ENCODE measurements at regions not wholly inside any gene's neighbourhood (a gene's known extent, or its start where the extent isn't known, plus 50 kb on each side); places are given as distances from the start of the nearest gene placed in this dataset.

GRCh38 chr4:127126718-127127117, 506.0 kb upstream of the INTU start:
- TF ChIP-seq ZFX (IDR thresholded peaks at IDR 0.05; ENCODE audit: borderline replicate concordance), result no peak
- no peak for TF ChIP-seq CTCF (IDR thresholded peaks at IDR 0.05)
- no peak overlapping the region for H3K27ac ChIP-seq

DNA sequence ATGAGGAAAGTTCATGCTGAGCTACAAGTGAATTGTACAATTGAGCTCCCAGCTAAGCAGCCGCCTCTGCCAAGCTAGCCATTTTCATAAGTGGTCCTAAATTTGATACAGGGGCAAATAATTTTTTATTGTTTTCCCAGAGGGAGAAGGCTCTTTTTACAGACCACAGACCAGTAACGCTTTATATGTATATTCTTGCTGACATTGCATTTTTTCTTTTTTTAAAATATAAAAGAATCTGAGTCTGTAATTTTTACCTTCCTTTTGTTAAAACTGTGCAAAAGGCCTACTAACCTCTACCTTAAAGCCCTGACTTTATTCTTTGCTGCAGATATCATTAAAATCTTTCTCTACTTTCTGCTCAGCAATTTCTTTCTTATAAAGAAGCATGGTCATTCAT, 501.2 kb upstream of the INTU start:
- H3K27ac ChIP-seq, result no peak overlapping the region
- no peak for TF ChIP-seq ZFX (IDR thresholded peaks at IDR 0.05; ENCODE audit: borderline replicate concordance)
- no peak for TF ChIP-seq CTCF (IDR thresholded peaks at IDR 0.05)

DNA sequence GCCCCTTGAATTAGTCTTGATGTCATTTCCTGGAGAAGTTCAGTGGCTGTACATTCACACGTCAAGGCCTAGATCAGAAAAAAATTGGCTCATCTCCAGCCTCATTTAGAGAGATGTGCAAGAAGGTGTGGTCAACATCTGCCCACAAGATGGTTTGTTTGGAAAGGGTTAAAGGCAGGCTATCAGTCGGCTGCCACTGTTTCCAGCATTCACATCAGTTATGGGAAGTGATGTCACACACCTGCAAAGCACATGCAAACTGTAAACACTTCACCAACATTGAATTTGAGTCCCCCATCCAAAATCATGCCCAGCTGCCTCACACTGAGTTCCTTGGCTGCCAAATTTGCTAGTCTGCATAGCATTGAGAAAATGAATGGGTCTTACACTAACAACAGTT, 498.3 kb upstream of the INTU start:
- TF ChIP-seq CTCF (IDR thresholded peaks at IDR 0.05), result no peak
- no peak for TF ChIP-seq ZFX (IDR thresholded peaks at IDR 0.05; ENCODE audit: borderline replicate concordance)
- H3K27ac ChIP-seq, result no peak overlapping the region

DNA sequence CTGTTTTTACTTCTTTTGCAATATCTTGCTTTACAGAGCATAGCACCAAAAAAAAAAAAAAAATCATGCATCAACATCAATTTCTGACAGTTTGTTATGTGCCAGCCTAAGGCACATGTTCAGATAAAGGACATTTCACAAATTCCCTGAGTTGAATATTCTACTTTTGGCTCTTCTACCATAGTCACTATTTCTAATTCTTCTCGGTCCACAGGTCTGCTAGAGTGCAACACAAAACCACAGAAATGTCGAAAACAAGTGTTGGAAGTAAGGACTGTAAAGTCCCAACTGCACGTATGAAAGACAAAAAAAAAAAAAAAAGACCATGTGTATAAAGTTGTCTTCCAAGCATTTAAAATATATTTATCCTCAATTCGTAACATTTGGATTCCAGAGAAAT, 494.2 kb upstream of the INTU start:
- no peak overlapping the region for H3K27ac ChIP-seq
- TF ChIP-seq ZFX (IDR thresholded peaks at IDR 0.05; ENCODE audit: borderline replicate concordance) (no peak), CTCF (IDR thresholded peaks at IDR 0.05) (no peak)

GRCh38 chr4:127139788-127140286, 492.9 kb upstream of the INTU start:
- TF ChIP-seq CTCF (IDR thresholded peaks at IDR 0.05), result no peak
- no peak for TF ChIP-seq ZFX (IDR thresholded peaks at IDR 0.05; ENCODE audit: borderline replicate concordance)
- no peak overlapping the region for H3K27ac ChIP-seq

DNA sequence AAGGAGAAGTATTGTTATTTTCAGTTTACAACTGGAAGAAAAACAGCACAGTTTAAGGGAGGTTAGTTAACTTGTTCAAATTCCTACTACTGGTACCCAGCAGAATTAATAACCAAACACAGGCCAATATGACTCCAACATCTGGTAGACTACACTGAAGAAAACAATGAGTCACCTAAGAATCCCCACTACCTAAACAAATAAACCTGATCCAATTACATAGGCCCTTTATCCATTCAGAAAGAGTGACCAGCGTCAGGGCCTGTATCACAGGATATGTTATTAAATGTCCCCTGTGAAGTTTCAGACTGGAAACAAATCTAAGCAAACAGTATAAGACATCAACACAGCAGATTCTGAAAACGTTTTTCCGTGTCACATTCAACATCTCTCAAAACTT, 492.5 kb upstream of the INTU start:
- H3K27ac ChIP-seq, result no peak overlapping the region
- no peak for TF ChIP-seq ZFX (IDR thresholded peaks at IDR 0.05; ENCODE audit: borderline replicate concordance)
- no peak for TF ChIP-seq CTCF (IDR thresholded peaks at IDR 0.05)

DNA sequence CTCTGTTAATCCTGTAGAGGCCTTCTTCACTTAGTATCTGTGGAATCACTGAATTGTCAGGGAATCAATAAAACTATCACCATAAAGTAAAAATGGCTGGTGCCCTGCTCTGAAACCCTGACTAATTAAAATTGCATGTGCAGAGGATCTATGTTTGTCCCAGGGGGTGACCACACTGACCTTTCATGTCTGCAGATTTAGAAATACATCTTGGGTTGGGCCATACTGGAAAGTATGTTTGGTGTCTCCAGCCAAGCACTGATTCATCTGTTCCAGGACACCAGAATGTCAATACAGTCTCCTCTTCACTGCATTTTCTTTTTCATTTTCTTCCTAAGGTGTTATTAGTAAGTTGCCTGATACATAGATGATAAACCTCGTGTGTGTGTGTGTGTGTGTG, 490.9 kb upstream of the INTU start:
- TF ChIP-seq ZFX (IDR thresholded peaks at IDR 0.05; ENCODE audit: borderline replicate concordance), result no peak
- no peak for TF ChIP-seq CTCF (IDR thresholded peaks at IDR 0.05)
- no peak overlapping the region for H3K27ac ChIP-seq

Measured in 22Rv1 (cell line).